HG03460 (cell line): ENCODE measurements at regions not wholly inside any gene's neighbourhood (a gene's known extent, or its start where the extent isn't known, plus 50 kb on each side); places are given as distances from the start of the nearest gene placed in this dataset.

ENCODE experiments used
- ATAC-seq: cut with Tn5 transposase; IDR thresholded peaks from one replicate; pipeline ENCODE4 v1.9.1; 2021; ENCODE audit not compliant: unreplicated experiment

DNA sequence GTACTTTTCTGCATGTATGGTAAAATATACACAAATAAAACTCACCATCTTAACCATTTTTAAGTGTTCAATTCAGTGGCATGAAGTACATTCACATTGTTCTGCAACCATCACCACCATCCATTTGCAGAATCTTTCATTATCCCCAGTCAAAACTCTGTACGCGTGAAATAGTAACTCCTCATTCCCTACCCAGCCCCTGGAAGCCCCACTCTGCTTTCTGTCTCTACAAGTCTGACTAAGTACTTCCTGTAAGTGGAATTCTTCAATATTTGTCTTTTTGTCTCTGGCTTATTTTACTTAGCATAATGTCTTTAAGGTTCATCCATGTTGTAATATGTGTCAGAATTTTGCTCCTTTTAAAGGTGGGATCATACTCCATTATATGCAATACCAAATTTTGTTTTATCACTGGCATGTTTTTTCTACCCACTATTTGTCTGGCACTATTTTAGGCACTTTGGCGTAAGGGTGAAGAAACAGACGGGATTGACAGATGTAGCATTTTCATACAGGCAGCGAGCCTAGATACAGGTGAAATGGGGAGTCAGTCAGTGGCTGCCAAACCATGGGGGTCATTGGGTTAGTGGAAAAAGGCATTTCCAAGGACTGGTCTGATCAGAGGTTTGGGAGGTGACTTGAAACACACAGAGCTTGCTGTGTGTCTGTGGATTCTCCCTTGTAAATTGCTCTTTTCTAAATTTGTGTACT, 163.2 kb upstream of the MYCN start:
- no peak for ATAC-seq

- ATAC-seq, result no peak
These were observed 162.5 kb upstream of the MYCN start for GRCh38 chr2:15777795-15778371.

DNA sequence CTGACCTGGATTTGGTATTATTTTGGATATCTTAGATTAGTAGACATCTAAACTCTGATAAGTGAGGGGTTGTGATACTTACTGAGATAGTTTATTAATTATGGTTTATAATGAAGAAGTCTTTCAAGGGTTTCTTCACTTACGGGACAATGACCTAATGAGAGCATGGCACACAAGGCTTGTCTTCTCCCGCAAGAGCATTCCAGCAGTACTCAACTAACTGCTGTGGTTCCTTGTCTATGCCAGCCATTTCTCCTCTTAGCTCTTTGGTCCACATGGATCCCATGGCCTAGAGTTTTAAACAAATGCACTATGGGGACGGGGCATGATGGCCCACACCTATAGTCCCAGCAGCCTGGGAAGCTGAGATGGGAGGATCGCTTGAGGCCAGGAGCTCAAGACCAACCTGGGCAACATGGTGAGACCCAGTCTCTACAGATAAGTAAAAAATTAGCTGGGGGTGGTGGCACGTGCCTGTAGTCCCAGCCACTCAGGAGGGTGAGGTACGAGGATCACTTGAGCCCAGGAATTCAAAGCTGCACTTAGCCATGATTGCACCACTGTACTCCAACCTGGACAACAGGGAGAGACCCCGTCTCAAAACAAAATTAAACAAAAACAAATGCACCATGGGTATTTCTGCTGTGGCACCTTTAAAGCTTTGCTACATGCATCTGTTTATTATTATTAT, 161.7 kb upstream of the MYCN start:
- ATAC-seq, result no peak

GRCh38 chr2:15779381-15780041, 160.8 kb upstream of the MYCN start:
- ATAC-seq, result no peak

- no peak for ATAC-seq
These were observed 160.1 kb upstream of the MYCN start for GRCh38 chr2:15780234-15780633.

GRCh38 chr2:15780912-15781574, 159.3 kb upstream of the MYCN start:
- ATAC-seq, result no peak

- no peak for ATAC-seq
These were observed 158.2 kb upstream of the MYCN start for GRCh38 chr2:15782009-15782751.

DNA sequence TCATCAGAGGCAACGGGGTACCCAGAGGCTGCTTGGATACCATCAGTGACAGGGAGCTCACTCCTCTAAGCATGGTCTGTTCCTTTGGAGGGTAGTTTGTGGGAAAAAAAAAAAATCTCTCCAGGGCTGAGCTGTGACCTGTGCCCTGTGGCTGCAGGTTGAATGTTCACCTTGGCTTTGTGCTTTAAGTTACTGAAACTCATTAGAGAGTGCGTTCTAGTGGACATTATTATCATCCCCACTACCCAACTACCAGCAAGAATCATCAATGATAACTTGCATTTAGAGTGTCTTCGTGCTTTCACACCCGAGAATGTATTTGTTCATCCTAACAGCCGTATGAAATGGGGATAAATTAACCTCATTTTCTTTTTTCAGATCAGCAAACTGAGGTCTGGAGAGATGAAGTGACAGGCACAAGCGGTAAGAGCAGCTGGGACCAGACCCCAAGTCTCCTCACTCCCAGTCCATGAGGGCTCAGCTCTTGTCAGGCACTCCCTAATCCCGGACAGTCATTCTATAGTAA, 157.5 kb upstream of the MYCN start:
- ATAC-seq, result no peak

DNA sequence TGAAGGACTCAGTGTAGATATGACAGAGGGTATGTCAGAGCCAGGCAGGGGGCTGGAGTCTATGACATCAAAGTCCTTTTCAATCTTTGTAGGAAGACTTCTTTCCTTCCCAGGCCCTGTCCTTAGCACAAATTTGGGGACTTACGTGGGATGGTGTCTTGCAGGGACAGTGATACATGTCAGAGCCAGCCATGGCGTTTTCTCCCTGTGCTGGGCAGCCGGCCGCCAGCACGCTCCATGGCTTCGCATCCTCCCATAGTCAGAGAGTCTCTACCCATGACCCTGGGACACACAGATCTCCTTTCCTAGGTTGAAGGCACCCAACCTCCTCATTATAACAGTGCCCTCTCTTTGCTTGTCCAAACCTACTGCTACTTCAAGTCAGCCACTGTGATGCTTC, 156.9 kb upstream of the MYCN start:
- ATAC-seq, result no peak

GRCh38 chr2:15784106-15784885, 156.1 kb upstream of the MYCN start:
- ATAC-seq, result no peak

DNA sequence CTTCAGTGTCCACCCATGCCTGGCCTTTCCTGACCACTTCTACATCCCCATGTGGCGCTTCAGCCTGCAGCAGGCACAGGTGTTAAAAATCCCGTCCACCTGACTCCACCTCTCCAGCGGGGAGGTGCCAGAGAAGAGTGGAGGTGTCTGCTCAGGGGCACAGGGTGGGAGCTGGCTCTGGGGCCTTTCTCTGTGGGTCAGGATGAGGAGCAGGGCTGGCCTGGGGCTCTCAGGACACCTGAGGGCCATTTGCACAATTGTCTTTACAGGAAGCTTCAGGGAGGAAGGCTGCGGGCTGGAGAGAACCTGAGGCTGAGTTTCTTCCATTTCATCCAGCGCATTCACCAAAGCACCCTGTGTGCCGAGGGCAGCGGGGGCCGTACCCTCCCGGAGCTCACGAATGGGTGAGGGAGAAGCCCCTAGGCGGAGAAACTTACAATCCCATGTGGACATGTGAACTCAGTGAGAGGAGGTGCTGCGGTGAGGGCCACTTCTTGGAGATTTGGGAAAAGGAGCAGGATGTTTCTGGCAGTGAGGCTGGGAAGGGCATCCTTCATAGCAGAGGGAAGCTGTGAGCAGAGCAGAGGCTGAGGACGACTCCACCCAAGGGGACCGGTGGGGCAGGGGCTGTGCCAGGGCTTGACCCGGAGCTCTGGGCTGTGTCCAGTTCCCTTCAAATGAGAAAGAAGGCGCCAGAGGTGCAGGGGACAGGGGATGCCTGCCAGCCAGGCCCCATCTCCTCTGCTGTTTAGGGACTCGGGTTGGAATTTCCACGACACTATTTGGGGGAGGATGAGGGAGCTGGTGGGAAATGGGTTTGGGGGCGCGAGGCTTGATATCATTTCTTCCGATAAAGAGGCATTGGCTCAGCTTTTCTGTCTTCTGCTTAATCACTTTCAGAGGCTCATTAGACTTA, 155.2 kb upstream of the MYCN start:
- no peak for ATAC-seq

GRCh38 chr2:15786003-15786654, 154.2 kb upstream of the MYCN start:
- ATAC-seq, result no peak

DNA sequence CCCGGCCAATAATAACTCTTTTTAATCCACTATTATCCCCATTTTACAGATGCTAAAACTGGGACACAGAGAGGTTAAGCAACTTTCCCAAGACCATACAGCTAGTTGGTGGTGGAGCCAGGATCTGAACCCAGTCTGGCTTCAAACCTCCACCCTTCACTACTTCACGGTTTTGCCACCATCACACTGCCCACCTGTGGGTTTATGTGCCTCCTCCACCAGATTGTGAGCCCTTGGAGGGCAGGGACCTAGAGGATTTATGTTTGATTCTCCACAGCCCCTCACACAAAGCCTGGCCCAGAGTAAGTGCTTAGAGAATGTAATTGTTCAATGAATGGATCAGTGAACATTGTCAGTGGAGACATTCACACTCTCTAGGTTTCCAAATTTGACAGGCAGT, 153.4 kb upstream of the MYCN start:
- ATAC-seq, result no peak

- no peak for ATAC-seq
These were observed 152.6 kb upstream of the MYCN start for GRCh38 chr2:15787535-15788454.

DNA sequence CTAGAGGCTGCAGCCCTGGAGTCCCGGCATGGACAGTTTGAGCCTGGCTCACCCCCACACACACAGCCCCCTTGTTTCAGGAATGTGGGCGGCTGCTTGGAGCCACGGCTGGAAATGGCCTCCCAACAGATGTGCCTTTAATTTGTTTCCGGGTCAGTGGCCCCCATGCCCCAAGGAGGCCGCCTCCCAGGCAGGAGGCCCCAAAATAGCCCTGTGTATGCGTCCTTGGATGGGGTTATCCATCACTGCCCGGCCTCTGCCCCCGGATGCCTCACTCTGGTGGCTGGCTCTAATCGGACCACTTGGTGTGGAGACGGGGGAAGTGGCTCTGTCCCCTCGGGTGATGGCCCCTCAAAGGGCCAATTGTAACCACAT, 151.9 kb upstream of the MYCN start:
- ATAC-seq, result no peak

- ATAC-seq, result no peak
These were observed 151.5 kb upstream of the MYCN start for GRCh38 chr2:15788830-15789229.
